Small intestine (tissue), 7 donors: ENCODE measurements at regions not wholly inside any gene's neighbourhood (a gene's known extent, or its start where the extent isn't known, plus 50 kb on each side); places are given as distances from the start of the nearest gene placed in this dataset.
A peak's percentile ranks its signal among the peaks of the same experiment; 100 is the strongest.

Experiments
- DNase-seq, 2 donors: peaks; one replicate each; pipeline versions ENCODE4 v3.0.0 to v3.0.0-alpha.2; 2013
- FAIRE-seq: peaks from 2 replicates; lab custom pipeline; 2012; peaks lifted over from hg19 to GRCh38; lab: Jason Lieb, UNC
- H3K27ac ChIP-seq, 3 donors: one replicate each; pipeline ENCODE4 v1.5.1; 2013; ENCODE audit warnings: low read length in 2 of 3, mild to moderate bottlenecking in 2 of 3, control low read depth in 1 of 3, inconsistent platforms in 1 of 3, low read depth in 1 of 3, moderate library complexity in 1 of 3
- H3K27me3 ChIP-seq, 3 donors: one replicate each; pipeline ENCODE4 v1.6.1; 2013; ENCODE audit warnings: low read length in 3 of 3, inconsistent platforms in 1 of 3; ENCODE audit not compliant: control insufficient read depth in 3 of 3, insufficient read depth in 3 of 3
- H3K36me3 ChIP-seq, 3 donors: one replicate each; pipeline ENCODE4 v1.6.1; 2013; ENCODE audit warnings: low read length in 3 of 3, inconsistent platforms in 1 of 3, low read depth in 1 of 3, mild to moderate bottlenecking in 1 of 3, moderate library complexity in 1 of 3; ENCODE audit not compliant: control insufficient read depth in 3 of 3, insufficient read depth in 2 of 3
- H3K4me1 ChIP-seq, 3 donors: one replicate each; pipeline ENCODE4 v1.6.1; 2013; ENCODE audit warnings: low read length in 2 of 3, inconsistent platforms in 1 of 3, low read depth in 1 of 3, mild to moderate bottlenecking in 1 of 3, moderate library complexity in 1 of 3; ENCODE audit not compliant: control insufficient read depth in 3 of 3, insufficient read depth in 2 of 3
- H3K4me3 ChIP-seq, 3 donors: one replicate each; pipeline ENCODE4 v1.5.1; 2013; ENCODE audit warnings: low read length in 3 of 3, control low read depth in 1 of 3, inconsistent platforms in 1 of 3, low read depth in 1 of 3, mild to moderate bottlenecking in 1 of 3, moderate library complexity in 1 of 3
- H3K9me3 ChIP-seq, 2 donors: one replicate each; pipeline ENCODE4 v1.6.1; 2013; ENCODE audit warnings: low read depth in 1 of 2, low read length in 1 of 2; ENCODE audit not compliant: control insufficient read depth in 2 of 2, insufficient read depth in 1 of 2
- WGBS, 3 donors: extraction: QIAGEN DNeasy Blood & Tissue Kit; methylation state at CpG; one replicate each; pipeline ENCODE4 v1.1.7; 2013; 5-methylcytosine and 5-hydroxymethylcytosine counted together
- donor health status: healthy with polysubstance abuse.
- donor health status: control.
- donor health status: control.
- donor health status: Bipolar disorder and iron deficiency.
- donor health status: healthy.

DNA sequence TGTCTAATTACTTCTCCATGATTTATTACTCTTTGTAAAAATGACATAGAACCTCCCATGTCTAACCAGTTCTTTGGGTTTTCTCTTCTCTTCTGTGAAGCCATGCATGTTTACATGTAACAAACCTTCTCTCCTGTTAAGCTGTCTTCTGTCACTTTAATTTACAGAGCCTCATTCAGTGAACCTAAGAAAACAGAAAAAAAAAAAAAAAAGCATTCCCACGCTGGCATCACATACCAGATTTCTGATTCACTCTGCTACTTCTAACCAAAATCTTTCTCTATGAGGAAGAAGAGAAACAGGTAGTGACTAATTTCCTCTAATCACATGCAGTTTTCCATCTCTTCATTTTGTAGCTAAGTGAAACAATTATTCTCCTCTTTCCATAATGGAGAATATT, 141.4 kb upstream of the CXADR start:
- H3K27me3 ChIP-seq, result no peaks in the 10 kb centered on the region
- FAIRE-seq (no peak), DNase-seq (no peak)
- WGBS, 3 donors, result 5 to 17% (median 11%) methylated on average over 1 of the region's 1 CpG
- H3K9me3 ChIP-seq, result no peaks in the 10 kb centered on the region
- H3K36me3 ChIP-seq, result no peaks in the 10 kb centered on the region
- H3K4me1 ChIP-seq, result no peaks in the 10 kb centered on the region
- H3K4me3 ChIP-seq, result no peak overlapping the region
- H3K27ac ChIP-seq, result no peak overlapping the region

GRCh38 chr21:17372200-17372599, 140.6 kb upstream of the CXADR start:
- FAIRE-seq, result no peak
- H3K36me3 ChIP-seq, result no peaks in the 10 kb centered on the region
- H3K27me3 ChIP-seq, result no peaks in the 10 kb centered on the region
- H3K9me3 ChIP-seq, result no peaks in the 10 kb centered on the region
- H3K4me1 ChIP-seq, result no peaks in the 10 kb centered on the region
- whole genome bisulfite sequencing, 3 donors, result 42 to 65% (median 44%) methylated on average over 2 of the region's 2 CpGs
- H3K4me3 ChIP-seq, result no peak overlapping the region
- no peak overlapping the region for H3K27ac ChIP-seq
- no peak for DNase-seq

DNA sequence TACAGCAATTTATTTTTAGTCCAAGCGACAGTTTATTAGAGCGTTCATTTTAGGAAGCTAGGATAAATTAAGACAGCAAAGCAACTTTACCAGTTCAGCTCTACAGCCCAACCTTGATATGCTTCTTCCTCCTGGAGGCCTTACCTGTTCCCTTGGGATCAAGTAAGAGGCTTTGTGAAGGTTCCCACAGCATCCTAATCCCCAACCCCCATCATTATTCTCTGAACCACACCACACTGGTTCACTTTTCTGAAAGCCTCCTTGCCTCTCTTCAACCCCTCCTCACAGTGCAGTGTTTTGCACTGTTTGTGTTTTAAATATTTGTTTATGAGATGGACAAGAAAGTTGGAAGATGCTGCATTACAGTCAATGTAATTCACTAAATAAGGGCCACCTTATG, 126.3 kb upstream of the CXADR start:
- Histone ChIP-seq H3K4me1 (no peaks in the 10 kb centered on the region), H3K9me3 (no peaks in the 10 kb centered on the region), H3K27ac (no peak overlapping the region), H3K4me3 (no peak overlapping the region), H3K36me3 (no peaks in the 10 kb centered on the region), H3K27me3 (no peaks in the 10 kb centered on the region)
- DNase-seq, result no peak
- no peak for FAIRE-seq
- 30 to 36% (median 36%) methylated on average over 2 of the region's 2 CpGs for WGBS, 3 donors

DNA sequence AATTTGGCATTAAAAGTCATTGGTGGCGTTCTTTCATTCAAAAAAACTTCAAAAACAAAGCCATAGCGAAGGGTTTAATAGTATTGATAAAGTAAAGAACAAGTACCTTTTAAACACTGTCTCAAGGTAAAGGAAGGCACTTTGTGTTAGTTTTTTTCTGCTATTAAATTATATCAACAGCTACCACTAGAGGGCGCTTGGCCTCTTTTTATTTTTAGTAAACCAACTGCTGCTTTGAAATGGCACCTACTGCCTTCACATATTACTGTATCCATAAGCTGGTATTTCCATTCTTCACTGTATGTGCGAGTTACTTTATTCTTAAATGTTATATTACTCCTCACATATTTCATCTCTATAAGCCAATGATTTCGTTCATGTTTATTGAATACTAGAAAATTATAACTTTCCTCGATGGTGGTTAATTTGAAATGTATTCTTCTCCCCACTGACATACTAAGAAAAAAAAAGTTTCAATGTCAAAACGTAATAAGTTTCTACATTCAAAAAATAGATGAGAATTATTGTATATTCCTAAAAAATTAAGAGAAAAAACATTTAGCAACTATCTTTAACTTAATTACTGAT, 125.7 kb upstream of the CXADR start:
- H3K9me3 ChIP-seq, result no peaks in the 10 kb centered on the region
- DNase-seq (peak; percentile 81 to 84), FAIRE-seq (peak; percentile 84)
- H3K27ac ChIP-seq, result no peak overlapping the region
- no peaks in the 10 kb centered on the region for H3K4me1 ChIP-seq
- no peak overlapping the region for H3K4me3 ChIP-seq
- no peaks in the 10 kb centered on the region for H3K27me3 ChIP-seq
- WGBS, 3 donors, result 16 to 21% (median 20%) methylated on average over 7 of the region's 7 CpGs
- no peaks in the 10 kb centered on the region for H3K36me3 ChIP-seq

- Histone ChIP-seq H3K4me3 (no peak overlapping the region), H3K27ac (no peak overlapping the region), H3K36me3 (no peaks in the 10 kb centered on the region), H3K27me3 (no peaks in the 10 kb centered on the region), H3K4me1 (no peaks in the 10 kb centered on the region), H3K9me3 (no peaks in the 10 kb centered on the region)
- 67 to 89% (median 74%) methylated on average over 4 of the region's 4 CpGs for WGBS, 3 donors
- FAIRE-seq (no peak), DNase-seq (no peak)
Observed at GRCh38 chr21:17388226-17388625, 124.6 kb upstream of the CXADR start.

GRCh38 chr21:17389311-17389710, 123.5 kb upstream of the CXADR start:
- FAIRE-seq (no peak), DNase-seq (no peak)
- no peaks in the 10 kb centered on the region for H3K27me3 ChIP-seq
- H3K4me1 ChIP-seq, result no peaks in the 10 kb centered on the region
- H3K27ac ChIP-seq, result no peak overlapping the region
- H3K9me3 ChIP-seq, result no peaks in the 10 kb centered on the region
- 25 to 62% (median 49%) methylated on average over 1 of the region's 1 CpG for WGBS, 3 donors
- H3K4me3 ChIP-seq, result no peak overlapping the region
- H3K36me3 ChIP-seq, result no peaks in the 10 kb centered on the region

- Histone ChIP-seq H3K27me3 (no peaks in the 10 kb centered on the region), H3K27ac (no peak overlapping the region), H3K4me1 (no peaks in the 10 kb centered on the region), H3K36me3 (no peaks in the 10 kb centered on the region), H3K4me3 (no peak overlapping the region), H3K9me3 (no peaks in the 10 kb centered on the region)
- no peak for DNase-seq
- FAIRE-seq, result no peak
- 56 to 87% (median 69%) methylated on average over 2 of the region's 2 CpGs for WGBS, 3 donors
Observed at GRCh38 chr21:17390569-17390968, 122.3 kb upstream of the CXADR start.

GRCh38 chr21:17391811-17392340, 121.0 kb upstream of the CXADR start:
- 47 to 64% (median 50%) methylated on average over 3 of the region's 3 CpGs for WGBS, 3 donors
- DNase-seq, result no peak
- FAIRE-seq, result no peak

GRCh38 chr21:17393413-17393812, 119.4 kb upstream of the CXADR start:
- H3K27ac ChIP-seq, result no peak overlapping the region
- no peaks in the 10 kb centered on the region for H3K36me3 ChIP-seq
- no peak overlapping the region for H3K4me3 ChIP-seq
- H3K27me3 ChIP-seq, result no peaks in the 10 kb centered on the region
- WGBS, 3 donors, result 53 to 88% (median 85%) methylated on average over 4 of the region's 4 CpGs
- no peak for FAIRE-seq
- no peak for DNase-seq
- no peaks in the 10 kb centered on the region for H3K4me1 ChIP-seq
- H3K9me3 ChIP-seq, result no peaks in the 10 kb centered on the region

More at GRCh38 chr21:17391811-17392340, 121.0 kb upstream of the CXADR start:
- Histone ChIP-seq H3K36me3 (no peaks in the 10 kb centered on the region), H3K9me3 (no peaks in the 10 kb centered on the region), H3K27ac (no peak overlapping the region), H3K27me3 (no peaks in the 10 kb centered on the region), H3K4me3 (no peak overlapping the region), H3K4me1 (no peaks in the 10 kb centered on the region)
